HCT116 (cell line): ENCODE measurements at regions not wholly inside any gene's neighbourhood (a gene's known extent, or its start where the extent isn't known, plus 50 kb on each side); places are given as distances from the start of the nearest gene placed in this dataset.

ENCODE experiments used
- ATAC-seq: fragments of 200-7000 bp; cut with Tn5 transposase; 2 replicates; pipeline ENCODE4 v1.9.1; 2020; ENCODE audit warnings: mild to moderate bottlenecking, moderate library complexity
- BruUV-seq: library from RNA; stranded (reverse); fragments of 400-500 nt; replicated peaks from 2 replicates; lab custom pipeline; 2021; lab: Mats Ljungman, UMichigan
- CTCF ChIA-PET: fragments of 300-600 bp; sonication (Branson Sonifier 250); formaldehyde crosslinking; loops from one replicate; lab custom pipeline; 2021; ENCODE audit warnings: antibody characterized with exemption; lab: Charles Lee
- POLR2A ChIA-PET: fragments of 300-600, 350-600 bp; sonication (Branson Sonifier 250); formaldehyde crosslinking; loops from one replicate; lab custom pipeline; 2021; ENCODE audit warnings: antibody characterized with exemption; lab: Charles Lee
- RAD21 ChIA-PET, 2 experiments: fragments of 300-600 bp; sonication (Branson Sonifier 250); formaldehyde crosslinking; loops; one replicate each; lab custom pipeline; 2023; ENCODE audit warnings: low total read pairs in 2 of 2; ENCODE audit not compliant: uncharacterized antibody in 2 of 2, unreplicated experiment in 2 of 2, low non-redundant PET in 1 of 2; lab: Charles Lee
- DNase-seq: peaks from one replicate; pipeline ENCODE4 v3.0.0-alpha.2; 2010; ENCODE audit warnings: low read depth, low spot score
- H2AFZ ChIP-seq: fragments of 200-600 bp; shearing (Covaris generic), sonication (generic); 2 replicates; pipeline ENCODE4 v1.6.1; 2017; ENCODE audit warnings: low read depth, mixed run types, mixed read lengths, antibody characterized with exemption, low read length; ENCODE audit not compliant: poor library complexity, severe bottlenecking
- H3K27ac ChIP-seq: 2 replicates; pipeline ENCODE4 v1.5.1; 2012; ENCODE audit warnings: low read depth, low read length
- H3K27me3 ChIP-seq: fragments of 200-600 bp; sonication (generic); 2 replicates; pipeline ENCODE4 v1.6.1; 2016; ENCODE audit warnings: mixed run types, low read length, mixed read lengths; ENCODE audit not compliant: insufficient read depth
- H3K36me3 ChIP-seq, 2 experiments: fragments of 200-500 bp in 1 of 2; fragments of 200-600 bp in 1 of 2; sonication (Bioruptor generic) in 1 of 2; sonication (generic) in 1 of 2; 2 replicates each; pipeline versions ENCODE4 v1.5.1 to v1.6.1; 2014 to 2016; ENCODE audit warnings: low read length in 2 of 2, inconsistent platforms in 1 of 2, mixed read lengths in 1 of 2, mixed run types in 1 of 2; ENCODE audit not compliant: insufficient read depth in 2 of 2, control insufficient read depth in 1 of 2
- H3K4me1 ChIP-seq, 2 experiments: fragments of 200-600 bp in 1 of 2; sonication (generic) in 1 of 2; 2 replicates each; pipeline versions ENCODE4 v1.5.1 to v1.6.1; 2012 to 2017; ENCODE audit warnings: low read length in 2 of 2, inconsistent platforms in 1 of 2, mild to moderate bottlenecking in 1 of 2, mixed read lengths in 1 of 2, mixed run types in 1 of 2, moderate library complexity in 1 of 2; ENCODE audit not compliant: insufficient read depth in 2 of 2, control insufficient read depth in 1 of 2
- H3K4me2 ChIP-seq: fragments of 200-600 bp; sonication (generic); 2 replicates; pipeline ENCODE4 v1.6.1; 2017; ENCODE audit warnings: mixed run types, low read length, mixed read lengths
- H3K4me3 ChIP-seq, 2 experiments: fragments of 200-600 bp in 1 of 2; sonication (generic) in 1 of 2; replicated peaks in 1 of 2; 2 replicates each; pipeline ENCODE4 v1.5.1; 2011 to 2016; ENCODE audit warnings: low read length in 2 of 2, control low read depth in 1 of 2, low read depth in 1 of 2, mild to moderate bottlenecking in 1 of 2, mixed read lengths in 1 of 2, mixed run types in 1 of 2
- H3K79me2 ChIP-seq: fragments of 200-600 bp; sonication (generic); 2 replicates; pipeline ENCODE4 v1.6.1; 2017; ENCODE audit warnings: mild to moderate bottlenecking, mixed run types, low read length, moderate library complexity, mixed read lengths; ENCODE audit not compliant: insufficient read depth
- H3K9ac ChIP-seq: fragments of 200-600 bp; sonication (generic); 2 replicates; pipeline ENCODE4 v1.6.1; 2016; ENCODE audit warnings: low read length, mixed read lengths
- H3K9me2 ChIP-seq: fragments of 200-600 bp; sonication (generic), shearing (Covaris generic); 2 replicates; pipeline ENCODE4 v1.6.1; 2017; ENCODE audit warnings: mixed run types, mild to moderate bottlenecking, moderate library complexity; ENCODE audit not compliant: insufficient read depth
- H3K9me3 ChIP-seq, 2 experiments: fragments of 200-500 bp in 1 of 2; fragments of 200-600 bp in 1 of 2; sonication (Bioruptor generic) in 1 of 2; sonication (generic) in 1 of 2; 2 replicates each; pipeline ENCODE4 v1.6.1; 2014 to 2017; ENCODE audit warnings: low read length in 2 of 2, mixed read lengths in 2 of 2, inconsistent platforms in 1 of 2, low read depth in 1 of 2, mild to moderate bottlenecking in 1 of 2, mixed run types in 1 of 2, moderate library complexity in 1 of 2; ENCODE audit not compliant: control insufficient read depth in 1 of 2, insufficient read depth in 1 of 2
- H4K20me1 ChIP-seq: fragments of 200-600 bp; sonication (generic), shearing (Covaris generic); 2 replicates; pipeline ENCODE4 v1.6.1; 2017; ENCODE audit warnings: mixed run types, mild to moderate bottlenecking, moderate library complexity; ENCODE audit not compliant: insufficient read depth
- ELF1 ChIP-seq: IDR thresholded peaks from 2 replicates; pipeline ENCODE4 v1.6.1; 2012; ENCODE audit warnings: low read depth, borderline replicate concordance
- EZH2 ChIP-seq: fragments of 200-600 bp; sonication (generic); IDR thresholded peaks from 2 replicates; pipeline ENCODE4 v1.6.1; 2017; ENCODE audit warnings: antibody characterized with exemption, mixed run types
- EZH2phosphoT487 ChIP-seq: fragments of 200-600 bp; IDR thresholded peaks from 2 replicates; pipeline ENCODE4 v1.6.1; 2018; ENCODE audit warnings: antibody characterized with exemption, borderline replicate concordance
- JUND ChIP-seq: IDR thresholded peaks from 2 replicates; pipeline ENCODE4 v1.6.1; 2012
- POLR2AphosphoS5 ChIP-seq: IDR thresholded peaks from 2 replicates; pipeline ENCODE4 v1.6.1; 2011; ENCODE audit warnings: mild to moderate bottlenecking, low read depth, low read length, moderate library complexity
- TCF7L2 ChIP-seq: IDR thresholded peaks from 2 replicates; pipeline ENCODE4 v1.7.0; 2011; ENCODE audit warnings: borderline replicate concordance, inconsistent platforms; ENCODE audit not compliant: insufficient read depth, insufficient read length; ENCODE audit errors: extremely low read depth
- YY1 ChIP-seq: IDR thresholded peaks from 2 replicates; pipeline ENCODE4 v1.6.1; 2011; ENCODE audit warnings: low read length, low read depth, moderate library complexity, mild to moderate bottlenecking; ENCODE audit not compliant: insufficient replicate concordance; ENCODE audit errors: extremely low read depth
- ZBTB33 ChIP-seq: IDR thresholded peaks from 2 replicates; pipeline ENCODE4 v1.6.1; 2011; ENCODE audit warnings: mild to moderate bottlenecking, low read length, moderate library complexity; ENCODE audit not compliant: insufficient replicate concordance; ENCODE audit errors: extremely low read depth
- intact Hi-C: fragments of 100-400 bp; cut with micrococcal nuclease; formaldehyde crosslinking; loops from 2 replicates; pipeline ENCODE4 v1.10.0; 2022

GRCh38 chr17:33679595-33679994 is 386.5 kb upstream of the ASIC2 start:
- TF ChIP-seq YY1: no peak
- TF ChIP-seq ELF1: no peak
- no peak for TF ChIP-seq ZBTB33
- ChIA-PET CTCF (no interaction called here), RAD21 (no interaction called here), POLR2A (no interaction called here)
- BruUV-seq: no TSS peak
- H3K79me2 ChIP-seq: no peaks in the 10 kb centered on the region
- H3K36me3 ChIP-seq: no peaks in the 10 kb centered on the region
- H3K4me2 ChIP-seq: no peak overlapping the region
- H3K9me3 ChIP-seq: no peaks in the 10 kb centered on the region
- H3K9me2 ChIP-seq: no peaks in the 10 kb centered on the region
- no peak overlapping the region for H3K27ac ChIP-seq
- H4K20me1 ChIP-seq: no peaks in the 10 kb centered on the region
- ATAC-seq (no peak), DNase-seq (no peak)
- no peaks in the 10 kb centered on the region for H3K27me3 ChIP-seq
- no peak overlapping the region for H3K9ac ChIP-seq
- intact Hi-C loops: loop anchor here (10.0 kb wide), 1 partner anchor 895 kb away; no protein-coding TSS in a partner anchor
- H3K4me1 ChIP-seq: no peaks in the 10 kb centered on the region
- no peak overlapping the region for H2AFZ ChIP-seq
- H3K4me3 ChIP-seq: no peak overlapping the region

- BruUV-seq: no TSS peak
- no peaks in the 10 kb centered on the region for H3K36me3 ChIP-seq
- CTCF ChIA-PET: no interaction called here
Observed at GRCh38 chr17:33680472-33680871, 387.4 kb upstream of the ASIC2 start.

More at GRCh38 chr17:33680472-33680871, 387.4 kb upstream of the ASIC2 start:
- intact Hi-C loops: no loop called here
- Histone ChIP-seq H3K79me2 (no peaks in the 10 kb centered on the region), H3K27ac (no peak overlapping the region), H3K27me3 (no peaks in the 10 kb centered on the region), H3K9me2 (no peaks in the 10 kb centered on the region), H4K20me1 (no peaks in the 10 kb centered on the region), H3K4me1 (no peaks in the 10 kb centered on the region), H3K9me3 (no peaks in the 10 kb centered on the region), H2AFZ (no peak overlapping the region), H3K4me3 (no peak overlapping the region), H3K4me2 (no peak overlapping the region), H3K9ac (no peak overlapping the region)
- ATAC-seq: no peak
- POLR2A ChIA-PET: no interaction called here
- DNase-seq: no peak
- RAD21 ChIA-PET: no interaction called here
- TF ChIP-seq TCF7L2 (no peak), EZH2 (no peak), EZH2phosphoT487 (no peak), POLR2AphosphoS5 (no peak), JUND (no peak)
